DND-41 (cell line): ENCODE measurements at regions not wholly inside any gene's neighbourhood (a gene's known extent, or its start where the extent isn't known, plus 50 kb on each side); places are given as distances from the start of the nearest gene placed in this dataset.

Experiments used
- EZH2 ChIP-seq: IDR thresholded peaks from 3 replicates; pipeline ENCODE4 v1.6.1; 2012; ENCODE audit warnings: borderline replicate concordance, low read depth, mild to moderate bottlenecking, moderate library complexity, low read length, inconsistent platforms; ENCODE audit not compliant: severe bottlenecking
- TF ChIP-seq, protein P1 (sequence below): IDR thresholded peaks from 2 replicates; pipeline ENCODE4 v1.5.1; 2012; ENCODE audit warnings: borderline replicate concordance, low read length, moderate library complexity, mild to moderate bottlenecking; ENCODE audit not compliant: poor library complexity, severe bottlenecking; ENCODE audit errors: extremely low read depth

DNA sequence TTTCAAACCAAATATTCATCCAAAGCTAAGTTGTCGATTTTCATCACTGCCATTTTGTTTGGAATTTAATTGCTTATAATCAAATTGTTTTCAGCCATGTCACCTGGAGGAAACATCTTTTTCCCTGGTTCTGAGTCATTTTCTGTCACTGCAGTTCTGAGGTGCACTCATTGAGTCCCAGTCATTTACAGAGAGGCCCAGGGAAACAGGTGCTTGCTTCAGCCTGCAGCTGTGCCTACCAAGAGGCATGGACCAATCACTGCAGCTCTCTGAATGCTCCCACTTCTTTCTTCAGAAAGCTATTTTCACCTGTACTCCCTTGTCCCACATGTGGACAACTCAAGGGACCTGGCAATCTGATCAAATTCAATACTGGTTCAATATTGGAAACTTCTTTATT, 308.1 kb downstream of the COG6 start:
- TF ChIP-seq, protein P1, sequence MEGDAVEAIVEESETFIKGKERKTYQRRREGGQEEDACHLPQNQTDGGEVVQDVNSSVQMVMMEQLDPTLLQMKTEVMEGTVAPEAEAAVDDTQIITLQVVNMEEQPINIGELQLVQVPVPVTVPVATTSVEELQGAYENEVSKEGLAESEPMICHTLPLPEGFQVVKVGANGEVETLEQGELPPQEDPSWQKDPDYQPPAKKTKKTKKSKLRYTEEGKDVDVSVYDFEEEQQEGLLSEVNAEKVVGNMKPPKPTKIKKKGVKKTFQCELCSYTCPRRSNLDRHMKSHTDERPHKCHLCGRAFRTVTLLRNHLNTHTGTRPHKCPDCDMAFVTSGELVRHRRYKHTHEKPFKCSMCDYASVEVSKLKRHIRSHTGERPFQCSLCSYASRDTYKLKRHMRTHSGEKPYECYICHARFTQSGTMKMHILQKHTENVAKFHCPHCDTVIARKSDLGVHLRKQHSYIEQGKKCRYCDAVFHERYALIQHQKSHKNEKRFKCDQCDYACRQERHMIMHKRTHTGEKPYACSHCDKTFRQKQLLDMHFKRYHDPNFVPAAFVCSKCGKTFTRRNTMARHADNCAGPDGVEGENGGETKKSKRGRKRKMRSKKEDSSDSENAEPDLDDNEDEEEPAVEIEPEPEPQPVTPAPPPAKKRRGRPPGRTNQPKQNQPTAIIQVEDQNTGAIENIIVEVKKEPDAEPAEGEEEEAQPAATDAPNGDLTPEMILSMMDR, result no peak
- no peak for TF ChIP-seq EZH2
